GM12874 (cell line): ENCODE measurements at regions not wholly inside any gene's neighbourhood (a gene's known extent, or its start where the extent isn't known, plus 50 kb on each side); places are given as distances from the start of the nearest gene placed in this dataset.

Source experiments
- TF ChIP-seq, protein P1 (sequence below): IDR thresholded peaks from 2 replicates; pipeline ENCODE4 v1.5.1; 2011; ENCODE audit warnings: low read depth, mild to moderate bottlenecking, control low read depth, low read length, moderate library complexity; ENCODE audit not compliant: insufficient read depth

GRCh38 chr20:11064946-11065345 lies 391.1 kb upstream of the JAG1 start:
- TF ChIP-seq, protein P1, sequence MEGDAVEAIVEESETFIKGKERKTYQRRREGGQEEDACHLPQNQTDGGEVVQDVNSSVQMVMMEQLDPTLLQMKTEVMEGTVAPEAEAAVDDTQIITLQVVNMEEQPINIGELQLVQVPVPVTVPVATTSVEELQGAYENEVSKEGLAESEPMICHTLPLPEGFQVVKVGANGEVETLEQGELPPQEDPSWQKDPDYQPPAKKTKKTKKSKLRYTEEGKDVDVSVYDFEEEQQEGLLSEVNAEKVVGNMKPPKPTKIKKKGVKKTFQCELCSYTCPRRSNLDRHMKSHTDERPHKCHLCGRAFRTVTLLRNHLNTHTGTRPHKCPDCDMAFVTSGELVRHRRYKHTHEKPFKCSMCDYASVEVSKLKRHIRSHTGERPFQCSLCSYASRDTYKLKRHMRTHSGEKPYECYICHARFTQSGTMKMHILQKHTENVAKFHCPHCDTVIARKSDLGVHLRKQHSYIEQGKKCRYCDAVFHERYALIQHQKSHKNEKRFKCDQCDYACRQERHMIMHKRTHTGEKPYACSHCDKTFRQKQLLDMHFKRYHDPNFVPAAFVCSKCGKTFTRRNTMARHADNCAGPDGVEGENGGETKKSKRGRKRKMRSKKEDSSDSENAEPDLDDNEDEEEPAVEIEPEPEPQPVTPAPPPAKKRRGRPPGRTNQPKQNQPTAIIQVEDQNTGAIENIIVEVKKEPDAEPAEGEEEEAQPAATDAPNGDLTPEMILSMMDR = no peak

DNA sequence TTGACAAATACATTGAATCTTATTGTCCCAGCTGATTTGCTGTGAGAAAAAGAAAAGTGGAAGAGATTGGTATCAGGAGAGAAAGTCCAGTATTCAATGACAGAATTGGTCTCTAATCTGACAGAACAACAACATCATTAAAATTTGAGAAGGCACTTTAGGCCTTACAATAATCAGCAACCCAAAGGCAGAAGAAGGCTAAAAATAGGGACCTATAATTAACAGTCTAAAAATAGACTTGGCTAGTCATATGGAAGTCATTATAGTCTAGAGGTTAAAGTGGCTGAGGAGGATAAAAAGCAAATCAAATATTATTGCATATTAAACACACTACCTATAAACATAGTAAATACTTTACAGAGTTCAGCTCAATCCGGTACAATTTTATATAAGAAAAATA lies 393.6 kb upstream of the JAG1 start:
- TF ChIP-seq, protein P1 = no peak

GRCh38 chr20:11072982-11073381 lies 399.2 kb upstream of the JAG1 start:
- TF ChIP-seq, protein P1 = no peak

- TF ChIP-seq, protein P1 = no peak
These were observed 402.8 kb upstream of the JAG1 start for GRCh38 chr20:11076434-11077105.

DNA sequence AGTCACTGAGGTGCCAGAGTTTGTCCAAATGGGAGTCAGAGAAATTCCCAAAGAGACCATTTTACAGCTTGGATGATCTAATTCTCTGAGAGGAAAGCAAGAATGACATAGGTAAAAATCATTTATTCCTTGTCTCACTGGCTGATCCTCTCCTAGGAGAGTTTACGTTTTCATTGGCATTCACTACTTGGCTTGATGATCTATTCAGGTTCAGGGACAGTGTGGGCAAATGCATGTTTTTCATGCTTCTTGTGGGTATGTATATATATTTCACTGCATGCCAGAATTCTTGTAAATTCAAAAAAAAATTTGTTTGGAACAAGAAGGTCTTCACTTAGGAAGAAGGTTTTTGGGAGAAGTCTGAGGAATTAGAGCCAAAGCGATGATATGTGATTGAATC lies 403.4 kb upstream of the JAG1 start:
- TF ChIP-seq, protein P1 = no peak

- TF ChIP-seq, protein P1 = no peak
These were observed 406.2 kb upstream of the JAG1 start for GRCh38 chr20:11080010-11080409.

DNA sequence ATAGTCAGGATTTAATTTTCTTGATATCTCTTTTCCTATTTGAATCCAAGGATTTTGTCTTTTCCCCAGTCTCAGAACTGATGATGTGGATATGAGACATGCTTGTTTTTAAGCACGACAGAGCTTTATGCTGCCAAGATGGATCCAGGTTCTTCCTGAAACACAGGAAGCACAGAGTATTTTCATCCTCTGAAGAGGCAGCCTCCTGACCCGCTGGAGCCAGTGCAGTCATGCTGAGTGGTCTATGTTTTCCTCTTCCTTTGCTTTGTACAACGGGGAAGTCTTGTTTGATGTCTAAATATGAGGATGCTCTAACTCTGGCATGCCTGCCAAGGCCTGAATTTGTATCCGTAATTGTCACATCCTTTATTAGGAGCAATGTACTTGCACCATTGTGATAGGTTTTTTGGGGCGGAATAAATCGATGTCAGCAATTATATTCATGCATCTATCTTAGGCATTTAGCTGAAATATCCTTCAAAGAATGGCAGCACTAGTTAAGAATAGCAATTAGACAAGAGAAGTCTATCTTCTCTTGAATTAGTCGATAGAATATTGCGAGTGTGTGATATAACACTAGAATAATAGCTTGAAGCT lies 407.1 kb upstream of the JAG1 start:
- TF ChIP-seq, protein P1 = no peak
